GM12891 (cell line): ENCODE measurements at regions not wholly inside any gene's neighbourhood (a gene's known extent, or its start where the extent isn't known, plus 50 kb on each side); places are given as distances from the start of the nearest gene placed in this dataset.

Source experiments
- POLR2A ChIP-seq: IDR thresholded peaks from 2 replicates; pipeline ENCODE4 v1.6.1; 2011; ENCODE audit warnings: low read depth, low read length, control low read depth
- POLR2AphosphoS5 ChIP-seq: IDR thresholded peaks from 2 replicates; pipeline ENCODE4 v1.6.1; 2011; ENCODE audit warnings: low read depth, low read length, control low read depth
- TAF1 ChIP-seq: IDR thresholded peaks from 2 replicates; pipeline ENCODE4 v1.6.1; 2011; ENCODE audit warnings: low read depth, low read length, control low read depth

- TF ChIP-seq POLR2A = no peak
- no peak for TF ChIP-seq POLR2AphosphoS5
- TF ChIP-seq TAF1 = no peak
Measured at GRCh38 chr2:33763671-33764310, 164.7 kb upstream of the FAM98A start.
